Hematopoietic multipotent progenitor cell treated with erythropoietin and hydrocortisone succinate and interleukin-3 and kit ligand, for 8 days (in vitro differentiated cells): ENCODE measurements at regions not wholly inside any gene's neighbourhood (a gene's known extent, or its start where the extent isn't known, plus 50 kb on each side); places are given as distances from the start of the nearest gene placed in this dataset.

Experiments used
- DNase-seq: peaks from one replicate; pipeline ENCODE4 v3.0.0-alpha.2; 2015

- no peak for DNase-seq
These were observed 66.1 kb upstream of the FRY start for GRCh38 chr13:31965361-31966066.

GRCh38 chr13:31967155-31967554 lies 64.4 kb upstream of the FRY start:
- DNase-seq = no peak

- DNase-seq = no peak
These were observed 63.1 kb upstream of the FRY start for GRCh38 chr13:31968473-31968872.

GRCh38 chr13:31970231-31970930 lies 61.2 kb upstream of the FRY start:
- DNase-seq = no peak

GRCh38 chr13:31972453-31972852 lies 59.1 kb upstream of the FRY start:
- no peak for DNase-seq

GRCh38 chr13:31978021-31978420 lies 53.6 kb upstream of the FRY start:
- DNase-seq = no peak

- no peak for DNase-seq
These were observed 50.7 kb upstream of the FRY start for GRCh38 chr13:31980830-31981229.
